ENCODE measurements at regions not wholly inside any gene's neighbourhood (a gene's known extent, or its start where the extent isn't known, plus 50 kb on each side); places are given as distances from the start of the nearest gene placed in this dataset.

DNA sequence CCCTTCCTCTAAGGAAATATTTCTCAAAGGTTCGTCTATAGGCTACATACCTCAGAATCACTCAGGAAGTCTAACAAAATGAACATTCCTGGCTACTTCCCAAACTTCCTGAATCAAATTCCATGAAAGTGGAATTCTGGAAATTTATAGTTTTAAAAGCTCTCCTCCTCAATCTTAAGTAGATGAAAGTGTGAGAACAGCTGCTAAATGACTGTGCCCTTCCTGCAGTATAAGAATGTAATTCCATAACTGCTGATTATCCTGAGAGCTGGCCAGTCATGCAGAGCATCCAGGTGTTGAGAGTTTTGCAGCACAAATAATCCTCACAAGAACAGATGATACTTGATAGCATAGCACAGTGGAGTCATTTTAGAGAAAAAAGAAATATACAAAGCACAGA is 265.0 kb downstream of the KCNJ3 start:
- TF ChIP-seq CTCF (IDR thresholded peaks at IDR 0.05; ENCODE audit: low read depth, low read length, poor library complexity, severe bottlenecking) (no peak), EZH2phosphoT487 (IDR thresholded peaks at IDR 0.05; ENCODE audit: borderline replicate concordance, low read length) (no peak)

Measured in DOHH2 (cell line).